ENCODE measurements at regions not wholly inside any gene's neighbourhood (a gene's known extent, or its start where the extent isn't known, plus 50 kb on each side); places are given as distances from the start of the nearest gene placed in this dataset.
A peak's percentile ranks its signal among the peaks of the same experiment; 100 is the strongest.

GRCh38 chr12:124418156-124418555 is 123.3 kb downstream of the RFLNA start:
- H3K36me3 Mint-ChIP-seq: peaks cover 29% of the 10 kb centered on the region
- ChIA-PET CTCF (no interaction called here), POLR2A (interaction anchor here (0.6 kb wide), 1 partner anchor 10 kb away, joined by 5 read pairs; no protein-coding TSS in a partner anchor)
- ATAC-seq: no peak
- DNase-seq (ENCODE audit: low spot score): no peak
- no peak overlapping the region for H3K27ac Mint-ChIP-seq
- no peak overlapping the region for H3K4me3 Mint-ChIP-seq
- TF ChIP-seq, protein P1, sequence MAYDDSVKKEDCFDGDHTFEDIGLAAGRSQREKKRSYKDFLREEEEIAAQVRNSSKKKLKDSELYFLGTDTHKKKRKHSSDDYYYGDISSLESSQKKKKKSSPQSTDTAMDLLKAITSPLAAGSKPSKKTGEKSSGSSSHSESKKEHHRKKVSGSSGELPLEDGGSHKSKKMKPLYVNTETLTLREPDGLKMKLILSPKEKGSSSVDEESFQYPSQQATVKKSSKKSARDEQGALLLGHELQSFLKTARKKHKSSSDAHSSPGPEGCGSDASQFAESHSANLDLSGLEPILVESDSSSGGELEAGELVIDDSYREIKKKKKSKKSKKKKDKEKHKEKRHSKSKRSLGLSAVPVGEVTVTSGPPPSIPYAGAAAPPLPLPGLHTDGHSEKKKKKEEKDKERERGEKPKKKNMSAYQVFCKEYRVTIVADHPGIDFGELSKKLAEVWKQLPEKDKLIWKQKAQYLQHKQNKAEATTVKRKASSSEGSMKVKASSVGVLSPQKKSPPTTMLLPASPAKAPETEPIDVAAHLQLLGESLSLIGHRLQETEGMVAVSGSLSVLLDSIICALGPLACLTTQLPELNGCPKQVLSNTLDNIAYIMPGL (CRISPR knock-in tag; IDR thresholded peaks at IDR 0.05): no peak
- TF ChIP-seq, protein P2, sequence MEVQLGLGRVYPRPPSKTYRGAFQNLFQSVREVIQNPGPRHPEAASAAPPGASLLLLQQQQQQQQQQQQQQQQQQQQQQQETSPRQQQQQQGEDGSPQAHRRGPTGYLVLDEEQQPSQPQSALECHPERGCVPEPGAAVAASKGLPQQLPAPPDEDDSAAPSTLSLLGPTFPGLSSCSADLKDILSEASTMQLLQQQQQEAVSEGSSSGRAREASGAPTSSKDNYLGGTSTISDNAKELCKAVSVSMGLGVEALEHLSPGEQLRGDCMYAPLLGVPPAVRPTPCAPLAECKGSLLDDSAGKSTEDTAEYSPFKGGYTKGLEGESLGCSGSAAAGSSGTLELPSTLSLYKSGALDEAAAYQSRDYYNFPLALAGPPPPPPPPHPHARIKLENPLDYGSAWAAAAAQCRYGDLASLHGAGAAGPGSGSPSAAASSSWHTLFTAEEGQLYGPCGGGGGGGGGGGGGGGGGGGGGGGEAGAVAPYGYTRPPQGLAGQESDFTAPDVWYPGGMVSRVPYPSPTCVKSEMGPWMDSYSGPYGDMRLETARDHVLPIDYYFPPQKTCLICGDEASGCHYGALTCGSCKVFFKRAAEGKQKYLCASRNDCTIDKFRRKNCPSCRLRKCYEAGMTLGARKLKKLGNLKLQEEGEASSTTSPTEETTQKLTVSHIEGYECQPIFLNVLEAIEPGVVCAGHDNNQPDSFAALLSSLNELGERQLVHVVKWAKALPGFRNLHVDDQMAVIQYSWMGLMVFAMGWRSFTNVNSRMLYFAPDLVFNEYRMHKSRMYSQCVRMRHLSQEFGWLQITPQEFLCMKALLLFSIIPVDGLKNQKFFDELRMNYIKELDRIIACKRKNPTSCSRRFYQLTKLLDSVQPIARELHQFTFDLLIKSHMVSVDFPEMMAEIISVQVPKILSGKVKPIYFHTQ (CRISPR knock-in tag; IDR thresholded peaks at IDR 0.05): no peak
- no peaks in the 10 kb centered on the region for H3K27me3 Mint-ChIP-seq (ENCODE audit: low read depth)
- no peaks in the 10 kb centered on the region for H3K9me3 Mint-ChIP-seq
- no peaks in the 10 kb centered on the region for H3K4me1 Mint-ChIP-seq

- Mint-ChIP-seq H3K4me3 (no peak overlapping the region), H3K27ac (peak overlapping the region; percentile 52), H3K27me3 (ENCODE audit: low read depth) (no peaks in the 10 kb centered on the region), H3K36me3 (peaks cover 29% of the 10 kb centered on the region), H3K9me3 (no peaks in the 10 kb centered on the region), H3K4me1 (0 out of 2 replicates have a peak, but pooled peaks cover 3% of the 10 kb centered on the region)
- no peak for DNase-seq (ENCODE audit: low spot score)
- ATAC-seq: no peak
- ChIA-PET POLR2A (interaction anchor here (0.7 to 1.2 kb wide), 2 partner anchors 30 to 284 kb away, joined by 3 read pairs; no protein-coding TSS in a partner anchor), CTCF (interaction anchor here (0.5 kb wide), 1 partner anchor 18 kb away, joined by 4 read pairs; no protein-coding TSS in a partner anchor)
- TF ChIP-seq ATF3 (CRISPR knock-in tag; conservative IDR thresholded peaks at IDR 0.05): no peak
- TF ChIP-seq JAZF1 (CRISPR knock-in tag; IDR thresholded peaks at IDR 0.05): no peak
- no peak for TF ChIP-seq NFATC4 (CRISPR knock-in tag; IDR thresholded peaks at IDR 0.05)
- no peak for TF ChIP-seq ERG (CRISPR knock-in tag; IDR thresholded peaks at IDR 0.05)
- TF ChIP-seq ZBTB21 (CRISPR knock-in tag; IDR thresholded peaks at IDR 0.05; ENCODE audit: borderline replicate concordance): no peak
- no peak for TF ChIP-seq ZNF396 (CRISPR knock-in tag; IDR thresholded peaks at IDR 0.05; ENCODE audit: borderline replicate concordance)
- TF ChIP-seq, protein P3, sequence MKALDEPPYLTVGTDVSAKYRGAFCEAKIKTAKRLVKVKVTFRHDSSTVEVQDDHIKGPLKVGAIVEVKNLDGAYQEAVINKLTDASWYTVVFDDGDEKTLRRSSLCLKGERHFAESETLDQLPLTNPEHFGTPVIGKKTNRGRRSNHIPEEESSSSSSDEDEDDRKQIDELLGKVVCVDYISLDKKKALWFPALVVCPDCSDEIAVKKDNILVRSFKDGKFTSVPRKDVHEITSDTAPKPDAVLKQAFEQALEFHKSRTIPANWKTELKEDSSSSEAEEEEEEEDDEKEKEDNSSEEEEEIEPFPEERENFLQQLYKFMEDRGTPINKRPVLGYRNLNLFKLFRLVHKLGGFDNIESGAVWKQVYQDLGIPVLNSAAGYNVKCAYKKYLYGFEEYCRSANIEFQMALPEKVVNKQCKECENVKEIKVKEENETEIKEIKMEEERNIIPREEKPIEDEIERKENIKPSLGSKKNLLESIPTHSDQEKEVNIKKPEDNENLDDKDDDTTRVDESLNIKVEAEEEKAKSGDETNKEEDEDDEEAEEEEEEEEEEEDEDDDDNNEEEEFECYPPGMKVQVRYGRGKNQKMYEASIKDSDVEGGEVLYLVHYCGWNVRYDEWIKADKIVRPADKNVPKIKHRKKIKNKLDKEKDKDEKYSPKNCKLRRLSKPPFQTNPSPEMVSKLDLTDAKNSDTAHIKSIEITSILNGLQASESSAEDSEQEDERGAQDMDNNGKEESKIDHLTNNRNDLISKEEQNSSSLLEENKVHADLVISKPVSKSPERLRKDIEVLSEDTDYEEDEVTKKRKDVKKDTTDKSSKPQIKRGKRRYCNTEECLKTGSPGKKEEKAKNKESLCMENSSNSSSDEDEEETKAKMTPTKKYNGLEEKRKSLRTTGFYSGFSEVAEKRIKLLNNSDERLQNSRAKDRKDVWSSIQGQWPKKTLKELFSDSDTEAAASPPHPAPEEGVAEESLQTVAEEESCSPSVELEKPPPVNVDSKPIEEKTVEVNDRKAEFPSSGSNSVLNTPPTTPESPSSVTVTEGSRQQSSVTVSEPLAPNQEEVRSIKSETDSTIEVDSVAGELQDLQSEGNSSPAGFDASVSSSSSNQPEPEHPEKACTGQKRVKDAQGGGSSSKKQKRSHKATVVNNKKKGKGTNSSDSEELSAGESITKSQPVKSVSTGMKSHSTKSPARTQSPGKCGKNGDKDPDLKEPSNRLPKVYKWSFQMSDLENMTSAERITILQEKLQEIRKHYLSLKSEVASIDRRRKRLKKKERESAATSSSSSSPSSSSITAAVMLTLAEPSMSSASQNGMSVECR (CRISPR knock-in tag; IDR thresholded peaks at IDR 0.05; ENCODE audit: borderline replicate concordance): no peak
- no peak for TF ChIP-seq FOXP4 (CRISPR knock-in tag; IDR thresholded peaks at IDR 0.05)
These were observed 121.9 kb downstream of the RFLNA start for GRCh38 chr12:124416516-124417395.

Measured in WTC11 (cell line).